RWPE1 (cell line): ENCODE measurements at regions not wholly inside any gene's neighbourhood (a gene's known extent, or its start where the extent isn't known, plus 50 kb on each side); places are given as distances from the start of the nearest gene placed in this dataset.

ENCODE experiments used
- CTCF ChIA-PET: fragments of 350-600 bp; sonication (Branson Sonifier 250); formaldehyde crosslinking; extraction: SDS; loops from one replicate; lab custom pipeline; 2021; lab: Yijun Ruan, JAX
- POLR2A ChIA-PET: fragments of 400-600 bp; formaldehyde crosslinking; extraction: SDS; loops from one replicate; lab custom pipeline; 2020; ENCODE audit warnings: antibody characterized with exemption; ENCODE audit not compliant: low non-redundant PET; lab: Yijun Ruan, JAX
- DNase-seq: peaks from one replicate; pipeline ENCODE4 v3.0.0; 2012; ENCODE audit warnings: low spot score
- H3K27ac ChIP-seq: fragments of 450-650 bp; 2 replicates; pipeline ENCODE4 v1.5.1; 2017
- TF ChIP-seq, protein P1 (sequence below): fragments of 450-650 bp; conservative IDR thresholded peaks from 2 replicates; pipeline ENCODE4 v1.5.1; 2017; ENCODE audit warnings: low read depth, mild to moderate bottlenecking

DNA sequence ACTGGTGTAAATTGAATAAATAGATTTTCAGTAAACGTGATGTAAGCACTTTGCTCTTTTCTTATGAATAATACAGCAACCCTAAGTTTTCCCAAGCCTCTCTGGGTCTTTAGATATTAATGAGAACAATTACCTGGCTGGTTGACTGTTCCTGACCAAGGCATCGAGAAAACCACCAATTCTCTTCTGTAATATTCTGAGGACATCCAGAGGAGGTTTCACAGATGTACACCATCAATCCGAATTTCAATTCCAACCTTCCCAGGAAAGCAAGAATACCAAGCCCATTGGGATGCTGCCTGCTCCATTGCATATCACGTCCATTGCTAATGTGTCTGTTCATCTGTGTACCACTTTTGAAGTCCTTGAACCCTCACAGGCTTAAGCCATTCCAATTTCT is 571.8 kb downstream of the NUP35 start:
- DNase-seq: no peak
- H3K27ac ChIP-seq: no peak overlapping the region
- POLR2A ChIA-PET: no interaction called here
- TF ChIP-seq, protein P1, sequence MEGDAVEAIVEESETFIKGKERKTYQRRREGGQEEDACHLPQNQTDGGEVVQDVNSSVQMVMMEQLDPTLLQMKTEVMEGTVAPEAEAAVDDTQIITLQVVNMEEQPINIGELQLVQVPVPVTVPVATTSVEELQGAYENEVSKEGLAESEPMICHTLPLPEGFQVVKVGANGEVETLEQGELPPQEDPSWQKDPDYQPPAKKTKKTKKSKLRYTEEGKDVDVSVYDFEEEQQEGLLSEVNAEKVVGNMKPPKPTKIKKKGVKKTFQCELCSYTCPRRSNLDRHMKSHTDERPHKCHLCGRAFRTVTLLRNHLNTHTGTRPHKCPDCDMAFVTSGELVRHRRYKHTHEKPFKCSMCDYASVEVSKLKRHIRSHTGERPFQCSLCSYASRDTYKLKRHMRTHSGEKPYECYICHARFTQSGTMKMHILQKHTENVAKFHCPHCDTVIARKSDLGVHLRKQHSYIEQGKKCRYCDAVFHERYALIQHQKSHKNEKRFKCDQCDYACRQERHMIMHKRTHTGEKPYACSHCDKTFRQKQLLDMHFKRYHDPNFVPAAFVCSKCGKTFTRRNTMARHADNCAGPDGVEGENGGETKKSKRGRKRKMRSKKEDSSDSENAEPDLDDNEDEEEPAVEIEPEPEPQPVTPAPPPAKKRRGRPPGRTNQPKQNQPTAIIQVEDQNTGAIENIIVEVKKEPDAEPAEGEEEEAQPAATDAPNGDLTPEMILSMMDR: no peak
- CTCF ChIA-PET: no interaction called here

DNA sequence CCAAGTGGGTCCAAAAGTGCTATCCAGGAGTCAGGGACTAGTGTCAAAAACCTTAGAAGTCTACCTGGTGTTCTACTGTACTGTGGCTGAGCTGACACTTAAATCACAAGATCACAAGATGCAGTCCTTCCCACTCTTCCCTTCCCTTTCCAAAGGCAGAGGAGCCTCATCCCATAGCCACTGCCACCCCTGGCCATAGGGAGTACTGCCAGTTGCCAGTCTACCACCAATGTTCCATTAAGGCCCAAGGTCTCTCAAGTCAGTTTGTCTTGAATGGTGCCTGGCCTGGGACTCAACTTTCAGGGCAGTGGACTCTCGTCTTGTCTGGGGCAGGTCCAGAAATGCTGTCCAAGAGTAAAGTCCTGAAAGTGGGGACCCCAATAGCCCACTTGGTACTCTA is 585.6 kb downstream of the NUP35 start:
- ChIA-PET POLR2A (no interaction called here), CTCF (no interaction called here)
- no peak overlapping the region for H3K27ac ChIP-seq
- TF ChIP-seq, protein P1: no peak
- DNase-seq: no peak

DNA sequence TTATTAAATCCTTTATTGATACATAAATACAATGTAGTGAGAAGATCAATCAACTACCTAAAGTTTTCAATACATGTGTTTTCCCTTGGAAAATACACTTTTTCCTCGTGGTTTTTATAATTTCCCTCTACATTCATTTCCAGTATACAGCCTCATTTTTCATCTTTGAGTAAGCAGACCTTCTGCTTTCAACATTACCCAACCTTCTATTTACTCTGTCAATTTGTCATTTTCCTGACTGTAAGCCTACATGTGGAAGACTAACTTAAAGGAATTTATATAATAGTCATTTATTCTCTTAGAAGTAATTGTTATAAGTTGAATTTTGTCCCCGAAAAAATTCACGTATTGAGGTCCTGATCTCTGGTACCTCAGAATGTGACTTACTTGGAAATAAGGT is 594.0 kb downstream of the NUP35 start:
- POLR2A ChIA-PET: no interaction called here
- H3K27ac ChIP-seq: no peak overlapping the region
- no peak for DNase-seq
- CTCF ChIA-PET: no interaction called here
- TF ChIP-seq, protein P1: no peak

DNA sequence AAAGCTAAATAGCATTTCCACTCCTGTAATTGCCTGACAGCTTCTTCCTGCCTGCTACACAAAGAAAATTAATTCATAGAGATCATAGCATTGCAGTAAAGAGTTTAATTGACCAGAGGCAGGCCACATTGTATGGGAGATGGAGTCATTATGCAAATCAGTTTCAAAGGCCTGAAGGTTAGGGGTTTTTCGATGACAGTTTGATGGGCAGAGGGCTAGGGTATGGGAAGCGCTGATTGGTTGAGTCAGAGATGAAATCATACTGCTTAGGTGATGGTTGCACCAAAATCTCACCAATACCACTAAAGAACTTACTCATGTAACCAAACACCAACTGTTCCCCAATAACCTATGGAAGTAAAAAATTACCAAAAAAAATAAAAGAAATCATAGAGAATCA is 599.0 kb downstream of the NUP35 start:
- no peak for DNase-seq
- H3K27ac ChIP-seq: no peak overlapping the region
- POLR2A ChIA-PET: no interaction called here
- TF ChIP-seq, protein P1: no peak
- CTCF ChIA-PET: no interaction called here

DNA sequence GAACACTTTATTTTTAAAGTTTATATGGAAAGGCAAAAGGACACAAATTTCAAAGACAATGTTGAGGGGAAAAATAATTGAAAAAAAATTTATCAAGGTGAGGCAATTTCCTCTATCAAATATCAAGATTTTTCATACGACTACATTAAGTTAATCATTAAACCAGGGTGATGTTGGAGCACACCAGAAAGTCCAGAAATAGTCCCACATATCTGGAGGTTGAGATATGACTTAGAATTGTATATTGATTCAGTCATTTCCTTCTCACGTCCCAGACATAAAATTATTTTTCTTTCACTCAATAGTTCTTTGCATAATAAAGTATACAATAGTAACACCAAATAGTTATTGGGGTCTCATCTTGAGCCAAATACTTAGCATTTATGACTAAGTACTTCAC is 605.1 kb downstream of the NUP35 start:
- ChIA-PET CTCF (no interaction called here), POLR2A (no interaction called here)
- H3K27ac ChIP-seq: no peak overlapping the region
- no peak for DNase-seq
- TF ChIP-seq, protein P1: no peak

DNA sequence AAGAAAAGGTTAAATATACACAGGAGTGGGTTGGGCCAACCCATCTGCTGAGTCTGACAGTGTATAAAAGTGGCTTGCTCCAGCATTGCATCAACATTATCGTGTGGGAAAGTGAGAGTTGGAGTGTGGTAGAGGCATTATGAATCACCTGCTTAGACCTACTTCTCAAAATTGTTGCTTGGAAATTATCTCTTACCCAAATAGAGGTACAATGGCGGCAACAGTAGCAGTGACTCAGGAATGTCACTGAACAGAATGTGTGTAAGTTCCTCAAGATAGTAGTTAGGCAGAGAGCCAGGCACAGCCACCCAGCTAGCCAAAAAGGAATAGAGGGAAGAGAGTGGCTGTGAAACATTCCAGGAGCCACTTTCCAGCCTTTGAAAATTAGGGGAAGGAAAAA is 616.0 kb downstream of the NUP35 start:
- ChIA-PET CTCF (no interaction called here), POLR2A (no interaction called here)
- no peak for DNase-seq

More for the DNA sequence above, 616.0 kb downstream of the NUP35 start:
- TF ChIP-seq, protein P1: no peak
- no peak overlapping the region for H3K27ac ChIP-seq
